ENCODE measurements at regions not wholly inside any gene's neighbourhood (a gene's known extent, or its start where the extent isn't known, plus 50 kb on each side); places are given as distances from the start of the nearest gene placed in this dataset.
"Not testable (repeated sequence)": the region's sequence is repeated elsewhere in the genome, so short reads cannot be mapped to it uniquely, and the experiment has no call there.

DNA sequence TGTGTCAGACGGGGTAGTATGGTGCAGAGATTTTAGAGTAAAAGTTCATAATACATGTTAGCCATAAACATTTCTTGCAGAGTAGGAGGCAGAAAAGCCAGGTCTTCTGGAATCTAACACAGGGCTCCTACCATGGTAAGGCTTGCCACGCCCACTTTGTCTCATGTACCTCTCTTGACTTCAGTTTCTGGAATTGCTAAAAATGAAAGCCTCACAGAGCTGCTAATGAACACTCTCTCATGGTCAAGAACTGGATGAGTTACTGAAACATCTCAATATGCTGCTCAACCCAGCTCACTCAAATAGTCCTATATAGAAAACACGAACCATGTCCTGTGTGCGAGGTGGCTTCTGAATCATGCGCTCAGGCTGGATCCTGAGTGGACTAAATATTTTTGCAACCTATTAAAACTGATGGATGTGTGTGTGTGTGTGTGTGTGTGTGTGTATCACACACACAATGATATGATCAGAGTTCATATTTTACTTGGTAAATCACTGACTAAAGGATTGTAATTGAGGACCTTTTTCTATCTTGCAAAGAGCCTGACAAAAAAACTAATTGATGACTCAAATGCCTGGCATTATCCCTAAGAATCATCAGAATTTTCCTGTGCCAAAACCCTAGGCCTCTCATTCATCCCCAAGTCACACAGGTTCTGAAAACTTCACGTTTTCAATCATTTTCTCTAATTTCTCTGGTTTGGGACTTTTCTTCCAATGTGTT, 1306.6 kb downstream of the XPNPEP1 start:
- H3K4me3 ChIP-seq: no peak overlapping the region
- TF ChIP-seq, protein P1, sequence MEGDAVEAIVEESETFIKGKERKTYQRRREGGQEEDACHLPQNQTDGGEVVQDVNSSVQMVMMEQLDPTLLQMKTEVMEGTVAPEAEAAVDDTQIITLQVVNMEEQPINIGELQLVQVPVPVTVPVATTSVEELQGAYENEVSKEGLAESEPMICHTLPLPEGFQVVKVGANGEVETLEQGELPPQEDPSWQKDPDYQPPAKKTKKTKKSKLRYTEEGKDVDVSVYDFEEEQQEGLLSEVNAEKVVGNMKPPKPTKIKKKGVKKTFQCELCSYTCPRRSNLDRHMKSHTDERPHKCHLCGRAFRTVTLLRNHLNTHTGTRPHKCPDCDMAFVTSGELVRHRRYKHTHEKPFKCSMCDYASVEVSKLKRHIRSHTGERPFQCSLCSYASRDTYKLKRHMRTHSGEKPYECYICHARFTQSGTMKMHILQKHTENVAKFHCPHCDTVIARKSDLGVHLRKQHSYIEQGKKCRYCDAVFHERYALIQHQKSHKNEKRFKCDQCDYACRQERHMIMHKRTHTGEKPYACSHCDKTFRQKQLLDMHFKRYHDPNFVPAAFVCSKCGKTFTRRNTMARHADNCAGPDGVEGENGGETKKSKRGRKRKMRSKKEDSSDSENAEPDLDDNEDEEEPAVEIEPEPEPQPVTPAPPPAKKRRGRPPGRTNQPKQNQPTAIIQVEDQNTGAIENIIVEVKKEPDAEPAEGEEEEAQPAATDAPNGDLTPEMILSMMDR (IDR thresholded peaks at IDR 0.05): no peak
- no peak for TF ChIP-seq POLR2A (IDR thresholded peaks at IDR 0.05)
- no peak overlapping the region for H3K27ac ChIP-seq
- intact Hi-C loops (cut with DNase I; ENCODE audit: low total_unique reads): no loop called here
- DNase-seq: no peak
- H3K27me3 ChIP-seq: no peaks in the 10 kb centered on the region
- H3K36me3 ChIP-seq: no peaks in the 10 kb centered on the region
- H3K4me1 ChIP-seq: no peaks in the 10 kb centered on the region
- H3K9me3 ChIP-seq: no peaks in the 10 kb centered on the region

DNA sequence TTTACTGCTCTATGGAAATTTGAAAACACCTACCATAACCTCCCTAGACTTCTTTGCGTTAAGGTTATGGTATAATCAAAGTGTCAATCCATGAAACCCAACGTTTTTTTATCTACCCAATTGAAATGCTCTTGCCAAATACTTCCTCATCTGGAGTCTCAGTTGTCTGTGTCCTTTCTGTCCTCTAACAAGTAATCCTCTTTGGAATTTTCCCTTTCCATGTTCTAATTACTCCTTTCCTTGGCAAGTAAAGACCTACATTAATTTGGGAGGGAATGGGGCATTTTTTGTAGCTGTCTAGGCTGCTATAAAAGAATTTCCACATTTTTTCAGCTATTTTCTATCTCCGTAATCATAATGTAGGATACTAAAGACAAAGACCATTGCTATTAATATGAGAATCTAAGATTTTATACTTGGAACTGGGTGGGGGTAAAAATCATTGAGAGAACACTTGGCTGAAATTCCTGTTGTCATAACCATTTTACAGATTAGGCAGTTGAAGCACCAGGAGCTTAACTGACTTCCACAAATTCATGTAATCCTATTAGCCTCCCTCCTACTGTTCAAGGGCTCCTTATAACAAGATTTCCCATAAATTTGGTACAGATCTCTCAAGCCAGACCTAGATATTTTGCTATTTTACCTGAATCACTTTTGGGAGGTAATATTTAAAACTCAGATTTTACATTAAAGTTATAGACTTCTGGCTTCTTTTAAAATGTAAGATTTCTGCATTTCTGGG, 1307.6 kb downstream of the XPNPEP1 start:
- no peaks in the 10 kb centered on the region for H3K9me3 ChIP-seq
- no peaks in the 10 kb centered on the region for H3K36me3 ChIP-seq
- intact Hi-C loops (cut with DNase I; ENCODE audit: low total_unique reads): no loop called here
- H3K27me3 ChIP-seq: no peaks in the 10 kb centered on the region
- no peaks in the 10 kb centered on the region for H3K4me1 ChIP-seq
- H3K4me3 ChIP-seq: no peak overlapping the region
- no peak for TF ChIP-seq POLR2A (IDR thresholded peaks at IDR 0.05)
- TF ChIP-seq, protein P1 (IDR thresholded peaks at IDR 0.05): no peak
- H3K27ac ChIP-seq: no peak overlapping the region
- DNase-seq: no peak

DNA sequence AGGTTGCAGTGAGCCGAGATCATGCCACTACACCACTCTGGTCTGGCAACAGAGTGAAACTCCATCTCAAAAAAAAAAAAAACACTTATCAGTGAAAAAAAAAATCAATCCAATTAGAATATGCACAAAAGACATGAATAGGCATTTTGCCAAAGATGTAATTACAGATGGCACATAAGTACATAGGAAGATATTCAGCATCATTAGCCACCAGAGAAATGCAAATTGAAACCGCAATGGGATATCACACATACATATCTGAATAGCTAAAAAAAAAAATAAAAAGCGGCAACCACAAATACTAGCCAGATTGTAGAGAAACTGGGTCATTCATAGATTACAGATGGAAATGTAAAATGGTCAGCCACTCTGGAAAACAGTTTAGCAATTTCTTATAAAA, 1310.8 kb downstream of the XPNPEP1 start:
- TF ChIP-seq POLR2A (IDR thresholded peaks at IDR 0.05): no peak
- TF ChIP-seq, protein P1 (IDR thresholded peaks at IDR 0.05): no peak
- H3K4me3 ChIP-seq: no peak overlapping the region
- H3K27me3 ChIP-seq: no peaks in the 10 kb centered on the region
- H3K9me3 ChIP-seq: no peaks in the 10 kb centered on the region
- DNase-seq: no peak
- no peak overlapping the region for H3K27ac ChIP-seq
- no peaks in the 10 kb centered on the region for H3K36me3 ChIP-seq
- no peaks in the 10 kb centered on the region for H3K4me1 ChIP-seq
- intact Hi-C loops (cut with DNase I; ENCODE audit: low total_unique reads): no loop called here

DNA sequence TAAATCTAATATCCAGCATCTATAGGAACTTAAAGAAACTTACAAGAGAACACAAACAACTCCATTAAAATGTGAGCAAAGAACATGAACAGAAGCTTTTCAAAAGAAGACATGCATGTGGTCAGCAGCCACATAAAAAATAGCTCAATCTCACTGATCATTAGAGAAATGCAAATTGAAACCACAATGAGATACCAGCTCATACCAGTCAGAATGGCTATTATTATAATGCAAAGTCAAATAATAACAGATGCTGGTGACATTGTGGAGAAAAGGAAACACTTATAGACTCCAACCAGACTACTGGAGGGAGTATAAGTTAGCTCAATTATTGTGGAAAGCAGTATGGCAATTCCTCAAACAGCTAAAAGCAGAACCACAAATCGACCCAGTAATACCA, 1314.5 kb downstream of the XPNPEP1 start:
- no peak overlapping the region for H3K4me3 ChIP-seq
- intact Hi-C loops (cut with DNase I; ENCODE audit: low total_unique reads): no loop called here
- H3K27ac ChIP-seq: no peak overlapping the region

DNA sequence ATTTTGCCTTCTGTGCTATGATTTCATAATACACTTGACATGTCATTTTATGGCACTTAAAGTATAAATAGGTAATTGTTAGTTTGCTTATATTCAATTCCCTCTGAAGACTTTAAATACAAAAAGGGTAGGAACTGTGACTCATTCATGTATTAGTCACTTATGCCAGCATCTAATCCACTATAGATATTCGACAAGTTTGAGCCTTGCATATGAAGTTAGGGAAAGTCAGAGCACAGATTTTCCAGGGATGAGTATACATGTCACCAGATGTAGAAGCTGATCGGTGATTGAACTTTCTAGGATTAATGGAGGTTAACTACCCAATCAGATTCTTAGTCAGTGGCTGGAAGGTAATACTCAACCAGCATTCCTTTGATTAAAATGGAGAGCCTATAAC, 1321.5 kb downstream of the XPNPEP1 start:
- Histone ChIP-seq H3K27me3 (no peaks in the 10 kb centered on the region), H3K27ac (no peak overlapping the region), H3K4me1 (no peaks in the 10 kb centered on the region), H3K36me3 (no peaks in the 10 kb centered on the region), H3K4me3 (no peak overlapping the region), H3K9me3 (no peaks in the 10 kb centered on the region)
- intact Hi-C loops (cut with DNase I; ENCODE audit: low total_unique reads): no loop called here
- no peak for DNase-seq
- no peak for TF ChIP-seq POLR2A (IDR thresholded peaks at IDR 0.05)
- TF ChIP-seq, protein P1 (IDR thresholded peaks at IDR 0.05): no peak

More for the DNA sequence above, 1314.5 kb downstream of the XPNPEP1 start:
- Histone ChIP-seq H3K27me3 (no peaks in the 10 kb centered on the region), H3K36me3 (no peaks in the 10 kb centered on the region), H3K9me3 (no peaks in the 10 kb centered on the region), H3K4me1 (no peaks in the 10 kb centered on the region)
- no peak for DNase-seq
- TF ChIP-seq POLR2A (IDR thresholded peaks at IDR 0.05): no peak
- TF ChIP-seq, protein P1 (IDR thresholded peaks at IDR 0.05): no peak

DNA sequence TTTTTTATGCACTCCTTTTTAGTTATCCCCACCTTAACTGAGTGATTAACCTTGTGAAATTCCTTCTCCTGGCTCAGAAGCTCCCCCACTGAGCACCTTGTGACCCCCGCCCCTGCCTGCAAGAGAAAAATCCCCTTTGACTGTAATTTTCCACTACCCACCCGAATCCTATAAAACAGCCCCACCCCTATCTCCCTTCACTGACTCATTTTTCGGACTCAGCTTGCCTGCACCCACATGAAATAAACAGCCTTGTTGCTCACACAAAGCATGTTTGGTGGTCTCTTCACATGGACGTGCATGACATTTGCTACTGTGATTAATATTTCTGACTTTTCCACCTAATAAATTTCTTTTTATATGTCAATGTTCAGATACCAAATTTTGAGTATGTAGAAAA, 1322.8 kb downstream of the XPNPEP1 start:
- H3K4me3 ChIP-seq; intact Hi-C loops (cut with DNase I; ENCODE audit: low total_unique reads); DNase-seq; H3K4me1 ChIP-seq; H3K36me3 ChIP-seq; H3K27me3 ChIP-seq; H3K9me3 ChIP-seq; H3K27ac ChIP-seq: not testable (repeated sequence)

DNA sequence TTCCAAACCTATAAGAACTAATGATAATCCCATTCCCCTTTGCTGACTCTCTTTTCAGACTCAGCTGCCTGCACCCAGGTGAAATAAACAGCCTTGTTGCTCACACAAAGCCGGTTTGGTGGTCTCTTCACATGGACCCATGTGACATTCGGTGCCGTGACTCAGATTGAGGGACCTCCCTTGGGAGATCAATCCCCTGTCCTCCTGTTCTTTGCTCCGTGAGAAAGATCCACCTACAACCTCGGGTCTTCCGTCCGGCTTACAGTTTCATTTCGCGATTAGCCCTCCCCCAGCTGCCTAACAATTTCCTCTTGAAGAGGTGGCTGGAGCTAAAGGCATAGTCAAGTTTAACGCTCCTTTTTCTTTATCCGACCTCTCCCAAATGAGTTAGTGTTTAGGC, 1324.0 kb downstream of the XPNPEP1 start:
- H3K4me1 ChIP-seq; H3K36me3 ChIP-seq; H3K27me3 ChIP-seq; H3K4me3 ChIP-seq; intact Hi-C loops (cut with DNase I; ENCODE audit: low total_unique reads); DNase-seq; H3K9me3 ChIP-seq; H3K27ac ChIP-seq: not testable (repeated sequence)

Measured in uterus (tissue), 3 donors.